ENCODE measurements at regions not wholly inside any gene's neighbourhood (a gene's known extent, or its start where the extent isn't known, plus 50 kb on each side); places are given as distances from the start of the nearest gene placed in this dataset.

GRCh38 chr1:108082738-108083562, 117.2 kb downstream of the SLC25A24 start:
- DNase-seq (ENCODE audit: low read depth in 1 of 2, low spot score in 1 of 2): no peak

- DNase-seq (ENCODE audit: low read depth in 1 of 2, low spot score in 1 of 2): no peak
These were observed 117.0 kb upstream of the VAV3 start for GRCh38 chr1:108082001-108082400.

- DNase-seq (ENCODE audit: low read depth in 1 of 2, low spot score in 1 of 2): no peak
These were observed 115.5 kb upstream of the VAV3 start for GRCh38 chr1:108080448-108080847.

- peak; percentile 13 to 16 for DNase-seq (ENCODE audit: low read depth in 1 of 2, low spot score in 1 of 2)
These were observed 114.6 kb upstream of the VAV3 start for GRCh38 chr1:108079440-108080025.

GRCh38 chr1:108077991-108078390, 113.0 kb upstream of the VAV3 start:
- DNase-seq (ENCODE audit: low read depth in 1 of 2, low spot score in 1 of 2): no peak

GRCh38 chr1:108075055-108075454, 110.1 kb upstream of the VAV3 start:
- no peak for DNase-seq (ENCODE audit: low read depth in 1 of 2, low spot score in 1 of 2)

- no peak for DNase-seq (ENCODE audit: low read depth in 1 of 2, low spot score in 1 of 2)
These were observed 107.8 kb upstream of the VAV3 start for GRCh38 chr1:108072776-108073175.

GRCh38 chr1:108072212-108072611, 107.2 kb upstream of the VAV3 start:
- no peak for DNase-seq (ENCODE audit: low read depth in 1 of 2, low spot score in 1 of 2)

- DNase-seq (ENCODE audit: low read depth in 1 of 2, low spot score in 1 of 2): no peak
These were observed 106.6 kb upstream of the VAV3 start for GRCh38 chr1:108071601-108072000.

- no peak for DNase-seq (ENCODE audit: low read depth in 1 of 2, low spot score in 1 of 2)
These were observed 105.7 kb upstream of the VAV3 start for GRCh38 chr1:108070662-108071061.

GRCh38 chr1:108067884-108068540, 103.0 kb upstream of the VAV3 start:
- no peak for DNase-seq (ENCODE audit: low read depth in 1 of 2, low spot score in 1 of 2)

GRCh38 chr1:108066808-108067207, 101.8 kb upstream of the VAV3 start:
- DNase-seq (ENCODE audit: low read depth in 1 of 2, low spot score in 1 of 2): no peak

- no peak for DNase-seq (ENCODE audit: low read depth in 1 of 2, low spot score in 1 of 2)
These were observed 99.3 kb upstream of the VAV3 start for GRCh38 chr1:108064255-108064654.

- no peak for DNase-seq (ENCODE audit: low read depth in 1 of 2, low spot score in 1 of 2)
These were observed 98.7 kb upstream of the VAV3 start for GRCh38 chr1:108063703-108064102.

- no peak for DNase-seq (ENCODE audit: low read depth in 1 of 2, low spot score in 1 of 2)
These were observed 95.0 kb upstream of the VAV3 start for GRCh38 chr1:108059945-108060344.

GRCh38 chr1:108057541-108057940, 92.6 kb upstream of the VAV3 start:
- no peak for DNase-seq (ENCODE audit: low read depth in 1 of 2, low spot score in 1 of 2)

- no peak for DNase-seq (ENCODE audit: low read depth in 1 of 2, low spot score in 1 of 2)
These were observed 91.5 kb upstream of the VAV3 start for GRCh38 chr1:108056436-108056990.

- DNase-seq (ENCODE audit: low read depth in 1 of 2, low spot score in 1 of 2): no peak
These were observed 90.4 kb upstream of the VAV3 start for GRCh38 chr1:108055387-108055786.

GRCh38 chr1:108054396-108054795, 89.4 kb upstream of the VAV3 start:
- no peak for DNase-seq (ENCODE audit: low read depth in 1 of 2, low spot score in 1 of 2)

- DNase-seq (ENCODE audit: low read depth in 1 of 2, low spot score in 1 of 2): no peak
These were observed 88.5 kb upstream of the VAV3 start for GRCh38 chr1:108053270-108054013.

- DNase-seq (ENCODE audit: low read depth in 1 of 2, low spot score in 1 of 2): no peak
These were observed 86.8 kb upstream of the VAV3 start for GRCh38 chr1:108051631-108052377.
